ENCODE measurements at regions not wholly inside any gene's neighbourhood (a gene's known extent, or its start where the extent isn't known, plus 50 kb on each side); places are given as distances from the start of the nearest gene placed in this dataset.

GRCh38 chr21:26320596-26320995 lies 150.0 kb upstream of the APP start:
- no peak for TF ChIP-seq EP300 (IDR thresholded peaks at IDR 0.05; ENCODE audit: borderline replicate concordance)
- no peak for TF ChIP-seq ZBTB7A (IDR thresholded peaks at IDR 0.05; ENCODE audit: low read depth)
- TF ChIP-seq CREB1 (IDR thresholded peaks at IDR 0.05; ENCODE audit: low read depth), result no peak
- TF ChIP-seq CEBPB (IDR thresholded peaks at IDR 0.05), result no peak

- TF ChIP-seq EGR1 (IDR thresholded peaks at IDR 0.05), result no peak
- TF ChIP-seq TEAD4 (IDR thresholded peaks at IDR 0.05), result no peak
- no peak for TF ChIP-seq CREB1 (IDR thresholded peaks at IDR 0.05; ENCODE audit: low read depth)
- no peak for TF ChIP-seq YY1 (IDR thresholded peaks at IDR 0.05; ENCODE audit: low read depth)
- no peak for TF ChIP-seq EP300 (IDR thresholded peaks at IDR 0.05; ENCODE audit: borderline replicate concordance)
- TF ChIP-seq NFIC (IDR thresholded peaks at IDR 0.05), result no peak
- no peak for TF ChIP-seq CEBPB (IDR thresholded peaks at IDR 0.05)
- TF ChIP-seq ZBTB7A (IDR thresholded peaks at IDR 0.05; ENCODE audit: low read depth), result no peak
- no peak for TF ChIP-seq TAF1 (IDR thresholded peaks at IDR 0.05; ENCODE audit: low read depth)
- TF ChIP-seq USF1 (IDR thresholded peaks at IDR 0.05), result no peak
These were observed 137.1 kb upstream of the APP start for GRCh38 chr21:26307640-26308039.

GRCh38 chr21:26297851-26298250 lies 127.3 kb upstream of the APP start:
- TF ChIP-seq EGR1 (IDR thresholded peaks at IDR 0.05), result no peak
- TF ChIP-seq CEBPB (IDR thresholded peaks at IDR 0.05), result no peak
- no peak for TF ChIP-seq EP300 (IDR thresholded peaks at IDR 0.05; ENCODE audit: borderline replicate concordance)
- no peak for TF ChIP-seq REST (IDR thresholded peaks at IDR 0.05; ENCODE audit: low read depth)
- TF ChIP-seq RAD21 (IDR thresholded peaks at IDR 0.05; ENCODE audit: low read depth), result no peak
- no peak for TF ChIP-seq TCF12 (IDR thresholded peaks at IDR 0.05; ENCODE audit: low read depth)
- TF ChIP-seq TAF1 (IDR thresholded peaks at IDR 0.05; ENCODE audit: low read depth), result no peak
- no peak for TF ChIP-seq CREB1 (IDR thresholded peaks at IDR 0.05; ENCODE audit: low read depth)
- no peak for TF ChIP-seq FOXM1 (IDR thresholded peaks at IDR 0.05; ENCODE audit: borderline replicate concordance, low read depth)
- TF ChIP-seq TEAD4 (IDR thresholded peaks at IDR 0.05), result no peak
- no peak for TF ChIP-seq MAX (IDR thresholded peaks at IDR 0.05)
- no peak for TF ChIP-seq YY1 (IDR thresholded peaks at IDR 0.05; ENCODE audit: low read depth)
- TF ChIP-seq NFIC (IDR thresholded peaks at IDR 0.05), result no peak

- TF ChIP-seq TAF1 (IDR thresholded peaks at IDR 0.05; ENCODE audit: low read depth) (no peak), TCF12 (IDR thresholded peaks at IDR 0.05; ENCODE audit: low read depth) (no peak)
These were observed 122.8 kb upstream of the APP start for GRCh38 chr21:26293141-26293946.

- no peak for TF ChIP-seq USF1 (IDR thresholded peaks at IDR 0.05)
- no peak for TF ChIP-seq CEBPB (IDR thresholded peaks at IDR 0.05)
- no peak for TF ChIP-seq TCF12 (IDR thresholded peaks at IDR 0.05; ENCODE audit: low read depth)
- TF ChIP-seq REST (IDR thresholded peaks at IDR 0.05; ENCODE audit: low read depth), result no peak
- no peak for TF ChIP-seq NFIC (IDR thresholded peaks at IDR 0.05)
- no peak for TF ChIP-seq EGR1 (IDR thresholded peaks at IDR 0.05)
- TF ChIP-seq YY1 (IDR thresholded peaks at IDR 0.05; ENCODE audit: low read depth), result no peak
- TF ChIP-seq ZBTB7A (IDR thresholded peaks at IDR 0.05; ENCODE audit: low read depth), result no peak
- no peak for TF ChIP-seq FOXM1 (IDR thresholded peaks at IDR 0.05; ENCODE audit: borderline replicate concordance, low read depth)
- TF ChIP-seq CREB1 (IDR thresholded peaks at IDR 0.05; ENCODE audit: low read depth), result no peak
- no peak for TF ChIP-seq RAD21 (IDR thresholded peaks at IDR 0.05; ENCODE audit: low read depth)
- no peak for TF ChIP-seq TEAD4 (IDR thresholded peaks at IDR 0.05)
- TF ChIP-seq TAF1 (IDR thresholded peaks at IDR 0.05; ENCODE audit: low read depth), result no peak
- TF ChIP-seq MAX (IDR thresholded peaks at IDR 0.05), result no peak
- TF ChIP-seq EP300 (IDR thresholded peaks at IDR 0.05; ENCODE audit: borderline replicate concordance), result no peak
These were observed 117.5 kb upstream of the APP start for GRCh38 chr21:26288026-26288425.

- TF ChIP-seq ZBTB7A (IDR thresholded peaks at IDR 0.05; ENCODE audit: low read depth) (no peak), TCF12 (IDR thresholded peaks at IDR 0.05; ENCODE audit: low read depth) (no peak)
These were observed 114.0 kb upstream of the APP start for GRCh38 chr21:26284531-26284930.

All from Ishikawa (cell line).